Osteocyte (in vitro differentiated cells): ENCODE measurements at regions not wholly inside any gene's neighbourhood (a gene's known extent, or its start where the extent isn't known, plus 50 kb on each side); places are given as distances from the start of the nearest gene placed in this dataset.
"Not testable (repeated sequence)": the region's sequence is repeated elsewhere in the genome, so short reads cannot be mapped to it uniquely, and the experiment has no call there.

Source experiments
- DNase-seq: peaks from one replicate; pipeline ENCODE4 v3.0.0; 2021; ENCODE audit warnings: mixed read lengths; ENCODE audit not compliant: unreplicated experiment; ENCODE audit errors: extremely low spot score
- H3K27ac Mint-ChIP-seq: one replicate; pipeline ENCODE4 v1.8.0; 2021; ENCODE audit warnings: mild to moderate bottlenecking, mixed read lengths; ENCODE audit not compliant: unreplicated experiment
- H3K27me3 Mint-ChIP-seq: one replicate; pipeline ENCODE4 v1.8.0; 2021; ENCODE audit warnings: mixed read lengths; ENCODE audit not compliant: unreplicated experiment
- H3K36me3 Mint-ChIP-seq: one replicate; pipeline ENCODE4 v1.8.0; 2021; ENCODE audit warnings: mixed read lengths; ENCODE audit not compliant: unreplicated experiment
- H3K4me1 Mint-ChIP-seq: one replicate; pipeline ENCODE4 v1.8.0; 2021; ENCODE audit warnings: mixed read lengths; ENCODE audit not compliant: unreplicated experiment
- H3K4me3 Mint-ChIP-seq: one replicate; pipeline ENCODE4 v1.8.0; 2021; ENCODE audit warnings: mild to moderate bottlenecking, moderate library complexity, mixed read lengths; ENCODE audit not compliant: unreplicated experiment
- H3K9me3 Mint-ChIP-seq: one replicate; pipeline ENCODE4 v1.8.0; 2021; ENCODE audit warnings: mixed read lengths; ENCODE audit not compliant: unreplicated experiment
- CTCF ChIP-seq: fragments of 200-600 bp; sonication (generic); IDR thresholded peaks from 2 replicates; pipeline ENCODE4 v1.5.0; 2021; ENCODE audit warnings: antibody characterized with exemption, mild to moderate bottlenecking, moderate library complexity

DNA sequence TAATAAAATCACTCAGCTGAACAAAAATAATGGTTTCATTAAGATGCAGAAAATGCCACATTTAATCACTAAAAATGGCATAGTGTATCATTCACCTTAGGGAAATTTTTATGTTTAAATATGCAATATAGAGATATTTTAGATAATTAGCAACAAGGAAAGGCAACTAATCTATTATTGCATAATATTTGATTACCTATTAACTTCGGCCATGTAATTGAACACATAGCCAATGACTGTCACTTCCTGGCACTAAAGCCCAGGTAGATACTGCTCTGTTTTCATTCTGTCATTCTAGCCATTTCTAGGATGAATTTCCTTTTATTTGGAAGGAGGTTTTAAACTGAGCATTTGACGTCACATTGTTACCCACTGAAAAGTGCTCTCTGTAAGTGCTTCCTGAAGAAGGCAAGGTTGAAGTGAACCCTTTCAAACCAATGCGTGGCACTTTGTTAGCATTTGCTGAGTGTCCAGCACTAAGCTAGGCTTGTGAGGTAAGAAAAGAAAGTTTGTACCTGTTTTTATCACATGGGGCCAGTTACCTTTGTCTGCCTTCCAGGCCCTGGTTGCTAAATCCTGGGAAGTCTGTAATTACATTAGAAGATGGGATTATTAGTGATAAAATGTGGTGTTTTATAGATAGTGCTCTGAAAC is 67.8 kb upstream of the LSM6 start:
- Mint-ChIP-seq H3K27me3 (peaks cover 3% of the 10 kb centered on the region), H3K9me3 (no peaks in the 10 kb centered on the region), H3K27ac (no peak overlapping the region), H3K4me3 (no peak overlapping the region), H3K4me1 (no peaks in the 10 kb centered on the region), H3K36me3 (no peaks in the 10 kb centered on the region)
- TF ChIP-seq CTCF: no peak
- DNase-seq: no peak

DNA sequence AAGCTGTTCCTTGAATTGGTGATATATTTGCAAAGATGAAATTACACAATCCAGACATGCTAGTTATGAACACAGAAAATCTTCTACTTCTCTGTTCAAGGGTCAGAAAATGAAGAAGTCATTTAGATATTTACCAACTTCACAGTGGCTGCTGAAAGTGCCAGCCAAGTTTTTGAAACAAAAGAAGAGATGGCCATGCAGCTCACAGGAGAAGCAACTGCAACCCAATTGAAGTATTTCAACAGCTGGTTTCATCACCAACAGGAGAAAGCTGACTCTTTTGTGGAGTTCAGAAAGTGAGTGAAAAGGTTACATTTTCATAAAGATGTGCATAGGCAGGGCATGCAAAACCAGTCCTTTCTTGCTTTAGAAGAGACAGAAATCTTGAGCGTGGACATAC is 70.1 kb upstream of the LSM6 start:
- Mint-ChIP-seq H3K4me1 (no peaks in the 10 kb centered on the region), H3K9me3 (no peaks in the 10 kb centered on the region), H3K4me3 (no peak overlapping the region), H3K27ac (no peak overlapping the region), H3K36me3 (no peaks in the 10 kb centered on the region), H3K27me3 (no peaks in the 10 kb centered on the region)
- DNase-seq: no peak
- TF ChIP-seq CTCF: no peak

GRCh38 chr4:146104541-146104940 is 71.0 kb upstream of the LSM6 start:
- H3K9me3 Mint-ChIP-seq: no peaks in the 10 kb centered on the region
- no peaks in the 10 kb centered on the region for H3K4me1 Mint-ChIP-seq
- H3K36me3 Mint-ChIP-seq: no peaks in the 10 kb centered on the region
- H3K27ac Mint-ChIP-seq: no peak overlapping the region
- no peak for DNase-seq
- no peaks in the 10 kb centered on the region for H3K27me3 Mint-ChIP-seq
- no peak overlapping the region for H3K4me3 Mint-ChIP-seq
- no peak for TF ChIP-seq CTCF

- H3K9me3 Mint-ChIP-seq, H3K27me3 Mint-ChIP-seq, H3K27ac Mint-ChIP-seq, H3K4me1 Mint-ChIP-seq, DNase-seq, H3K4me3 Mint-ChIP-seq, H3K36me3 Mint-ChIP-seq: not testable (repeated sequence)
These were observed 71.5 kb upstream of the LSM6 start for GRCh38 chr4:146104052-146104451.

DNA sequence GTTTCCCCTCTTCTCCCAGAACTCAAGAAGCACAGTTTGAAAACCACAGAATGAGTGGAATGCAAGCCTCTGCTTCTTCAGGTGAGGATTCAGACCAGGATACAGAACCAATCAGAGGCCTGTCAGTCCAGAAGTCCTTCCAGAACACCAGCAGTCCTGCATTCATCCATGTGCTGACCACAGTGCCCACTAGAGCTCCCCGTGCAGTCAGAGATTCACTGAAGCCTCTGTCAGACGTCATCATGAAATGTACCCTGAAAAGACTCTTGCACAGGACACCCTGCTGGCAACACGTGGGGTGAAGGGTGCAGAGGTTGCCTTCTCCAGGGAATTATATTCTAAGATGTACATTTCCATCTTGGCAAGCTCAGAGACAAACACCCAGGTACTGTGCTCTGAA is 75.9 kb upstream of the LSM6 start:
- DNase-seq: no peak
- Mint-ChIP-seq H3K4me1 (peaks cover 17% of the 10 kb centered on the region), H3K27me3 (no peaks in the 10 kb centered on the region), H3K27ac (no peak overlapping the region), H3K9me3 (peaks cover 4% of the 10 kb centered on the region), H3K36me3 (no peaks in the 10 kb centered on the region), H3K4me3 (no peak overlapping the region)
- no peak for TF ChIP-seq CTCF

GRCh38 chr4:146098978-146099377 is 76.5 kb upstream of the LSM6 start:
- Mint-ChIP-seq H3K4me3 (no peak overlapping the region), H3K36me3 (no peaks in the 10 kb centered on the region), H3K27me3 (no peaks in the 10 kb centered on the region), H3K9me3 (peaks cover 4% of the 10 kb centered on the region), H3K4me1 (peaks cover 17% of the 10 kb centered on the region), H3K27ac (peak overlapping the region; percentile 19)
- TF ChIP-seq CTCF: no peak
- DNase-seq: no peak
